Inflammatory macrophage treated with lipopolysaccharide for 1 hour (primary cell): ENCODE measurements at regions not wholly inside any gene's neighbourhood (a gene's known extent, or its start where the extent isn't known, plus 50 kb on each side); places are given as distances from the start of the nearest gene placed in this dataset.

Experiments used
- DNase-seq, 2 donors: peaks; one replicate each; pipeline ENCODE4 v3.0.0-alpha.2; 2020 to 2022

DNA sequence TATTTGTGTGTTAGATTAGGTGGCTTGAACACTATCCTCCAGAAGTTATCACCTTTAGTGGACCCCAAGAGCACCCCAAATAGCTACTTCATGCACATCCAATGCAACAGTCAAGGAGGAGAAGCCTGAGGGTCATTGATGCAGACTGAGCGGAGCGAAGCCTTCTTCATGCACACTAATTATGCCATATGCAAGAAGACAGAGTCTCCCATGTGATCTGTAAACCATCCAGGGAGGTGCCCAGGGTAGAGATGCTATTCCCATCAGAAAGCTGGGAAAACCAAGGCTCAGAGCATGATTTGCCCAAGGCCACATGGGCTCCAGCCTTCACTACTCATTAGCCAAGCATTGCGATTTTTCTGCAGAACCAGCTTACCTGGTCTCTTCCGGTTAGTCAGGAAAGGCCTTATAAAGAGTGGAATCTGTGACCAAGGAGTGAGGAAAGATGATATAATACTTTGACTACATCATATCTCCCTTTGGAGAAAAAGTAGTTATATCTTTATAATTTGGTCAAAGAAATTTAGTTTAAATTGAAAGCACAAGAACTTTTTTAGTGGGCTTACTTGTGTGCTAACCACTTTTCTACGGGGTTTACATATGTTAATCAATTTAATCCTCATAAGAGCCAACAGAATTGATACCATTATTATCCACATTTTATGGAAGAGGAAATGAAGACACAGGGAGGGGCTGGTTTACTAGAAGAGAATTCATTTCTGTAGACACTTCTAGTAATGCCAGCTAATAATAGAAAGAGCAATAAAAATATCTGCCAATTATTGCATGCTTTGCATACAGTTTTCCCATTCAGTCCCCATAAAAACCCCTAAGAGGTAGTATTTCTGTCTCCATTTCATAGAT lies 220.0 kb downstream of the ESM1 start:
- DNase-seq: no peak

DNA sequence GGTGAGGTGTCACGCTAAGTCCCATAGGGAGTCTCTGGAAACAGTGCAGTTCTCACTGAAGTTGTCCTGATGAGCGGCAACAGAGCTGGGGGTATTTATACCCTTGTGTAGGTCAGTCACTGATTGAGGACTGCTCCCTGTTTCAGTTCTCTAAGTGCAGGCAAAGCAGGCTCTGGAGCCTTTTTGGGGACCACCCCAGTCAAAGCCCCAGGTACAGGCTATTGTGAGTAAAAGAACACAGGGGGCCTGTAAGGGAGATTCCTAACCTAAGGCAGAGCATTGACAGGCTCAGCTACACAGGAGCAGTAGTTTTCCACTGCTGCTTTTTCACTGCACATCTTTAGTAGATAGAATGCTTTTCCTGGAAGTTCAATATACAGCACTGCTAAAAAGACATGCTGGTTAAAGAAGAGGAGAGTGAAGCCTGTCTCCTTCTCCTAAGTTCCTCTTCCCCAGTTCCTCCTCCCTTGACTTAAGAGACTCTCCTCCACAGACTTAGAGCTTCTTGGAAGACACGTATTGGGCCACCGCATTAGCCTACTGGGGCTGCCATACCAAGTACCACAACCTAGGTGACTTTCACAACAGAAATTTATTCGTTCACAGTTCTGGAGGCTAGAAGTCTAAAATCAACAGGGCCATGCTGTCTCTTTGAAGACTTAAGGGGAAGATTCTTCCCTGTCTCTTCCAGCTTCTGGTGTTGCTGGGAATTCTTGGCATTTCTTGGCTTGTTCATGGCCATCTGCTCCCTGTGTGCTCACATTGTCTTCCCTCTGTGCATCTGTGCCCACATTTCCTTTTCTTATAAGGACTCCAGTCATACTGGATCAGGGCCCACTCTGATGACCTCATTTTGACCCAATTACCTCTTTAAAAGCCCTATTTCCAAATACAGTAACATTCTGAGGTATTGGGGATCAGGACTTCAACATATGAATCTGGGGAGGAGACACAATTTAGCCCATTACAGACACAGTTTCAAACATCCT lies 221.0 kb downstream of the ESM1 start:
- DNase-seq: peak; percentile 23 to 42

DNA sequence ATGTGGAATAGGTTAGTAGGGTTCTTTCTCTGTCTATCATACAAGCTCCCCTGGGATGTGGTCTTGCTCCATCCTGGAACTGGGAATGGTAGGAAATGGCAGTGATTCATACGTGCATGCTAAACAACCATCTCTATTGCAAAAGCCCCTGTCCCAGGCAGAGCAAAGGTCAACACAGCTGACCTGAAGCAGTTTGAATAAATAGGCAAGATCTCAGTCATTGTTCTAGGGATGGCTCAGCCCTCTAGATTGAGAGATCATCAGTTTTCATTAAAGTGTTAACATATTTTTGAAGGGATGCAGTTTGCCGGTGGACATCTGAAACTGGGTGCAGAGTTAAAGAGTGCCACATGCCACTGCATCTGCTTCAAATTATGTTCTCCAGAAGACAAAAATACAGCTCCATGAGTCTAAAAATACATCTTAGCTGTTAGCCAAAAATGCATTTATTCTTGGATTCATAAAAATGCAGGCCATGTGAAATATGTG lies 224.1 kb downstream of the ESM1 start:
- DNase-seq: no peak

DNA sequence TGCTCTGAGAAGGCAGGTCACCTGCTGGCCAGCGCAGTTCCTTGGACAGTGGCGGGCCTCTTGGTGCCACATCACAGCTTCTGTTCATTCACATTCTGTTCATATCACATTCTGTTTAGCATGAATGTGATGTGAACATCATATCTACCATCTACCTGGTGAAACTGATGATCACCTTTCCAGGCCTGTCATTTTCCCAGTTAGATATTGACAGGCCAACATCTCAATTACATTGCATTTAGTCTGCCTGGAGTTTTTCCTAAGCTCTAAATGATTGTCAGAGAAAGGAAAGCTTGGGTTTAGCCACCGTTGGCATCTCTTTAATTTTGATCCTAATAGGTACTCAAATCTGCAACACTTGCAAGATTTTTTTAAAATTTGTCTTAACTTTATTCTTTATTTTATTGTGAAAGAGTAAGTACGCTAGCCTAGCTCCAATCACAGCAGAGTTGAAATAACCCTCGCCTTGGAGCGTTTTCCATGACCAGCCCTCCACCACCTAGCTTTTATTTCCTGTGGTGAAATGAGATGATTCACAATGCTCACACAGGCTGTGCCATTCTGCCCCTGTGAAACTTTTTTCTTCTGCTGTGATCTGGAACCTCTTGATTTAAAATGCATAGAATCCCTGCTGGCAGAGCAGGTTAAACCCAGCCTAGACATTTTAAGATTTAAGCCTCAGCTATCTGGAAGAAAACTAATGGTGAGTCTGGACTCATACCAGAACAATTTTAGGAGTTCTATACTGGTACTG lies 225.0 kb downstream of the ESM1 start:
- peak in 1 of 2 donors; percentile 38 for DNase-seq

DNA sequence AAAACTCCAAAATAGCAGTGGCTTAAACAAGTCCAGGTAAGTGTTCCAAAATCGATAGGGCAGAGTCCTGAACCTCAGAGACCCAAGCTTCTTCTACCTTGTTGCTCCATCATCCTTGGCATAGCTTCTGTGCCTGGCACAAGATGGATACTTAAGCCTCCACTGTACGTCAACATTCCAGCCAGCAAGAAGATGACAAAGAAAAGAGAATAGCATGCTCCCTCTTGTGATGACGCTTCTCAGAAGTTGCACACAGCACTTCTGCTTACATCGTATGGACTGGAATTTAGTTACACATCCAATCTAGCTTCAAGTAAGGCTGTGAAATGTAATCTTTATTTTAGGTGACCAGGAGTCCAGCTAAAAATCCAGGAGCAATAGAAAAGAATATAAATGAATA lies 227.4 kb downstream of the ESM1 start:
- no peak for DNase-seq

DNA sequence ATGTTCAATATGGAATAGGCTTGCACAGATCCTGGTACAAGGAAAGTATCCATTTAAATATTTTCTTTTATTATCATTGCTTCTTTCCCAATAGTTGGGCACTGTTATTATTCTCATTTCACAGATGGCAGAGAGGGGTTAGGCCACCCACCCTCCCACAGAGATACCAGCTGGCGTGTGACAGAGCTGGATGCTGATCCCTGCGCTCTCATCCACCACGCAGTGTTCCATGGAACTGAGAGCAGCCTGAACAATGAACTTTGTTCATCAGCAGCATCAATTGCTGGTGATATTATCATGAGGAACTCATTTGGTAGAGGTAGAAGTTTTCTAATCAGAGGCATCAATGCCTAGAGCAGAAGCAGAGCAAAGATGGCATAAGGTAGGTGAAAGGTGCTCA lies 227.9 kb downstream of the ESM1 start:
- DNase-seq: no peak

DNA sequence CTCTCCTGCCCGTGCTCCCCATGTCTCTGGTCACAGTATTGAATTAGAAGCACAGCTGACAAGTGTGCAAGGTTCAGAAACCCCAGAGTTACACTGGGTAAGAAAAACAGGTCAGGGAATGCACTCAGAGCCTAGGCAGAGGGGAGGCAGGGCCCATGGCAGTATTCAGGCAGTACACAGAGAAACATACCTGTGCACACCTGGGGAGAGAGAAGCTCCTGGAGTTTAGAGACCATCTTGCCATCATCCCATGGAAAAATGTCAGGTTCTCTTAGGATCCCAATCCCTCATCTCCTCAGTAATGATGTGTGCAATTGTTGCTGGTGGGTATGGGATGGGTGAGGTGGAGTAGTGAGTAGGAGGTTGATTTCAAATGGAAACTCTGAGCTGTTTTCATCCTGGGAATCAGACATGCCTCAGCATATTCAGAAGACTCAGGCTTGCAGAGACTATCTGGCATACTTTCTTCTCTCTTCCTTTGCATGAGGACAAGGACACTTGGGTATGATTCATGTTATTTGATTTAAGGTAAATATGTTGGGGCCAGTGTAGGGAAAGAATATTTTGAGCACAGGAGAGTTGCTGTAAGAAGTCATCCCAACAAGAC lies 228.5 kb downstream of the ESM1 start:
- DNase-seq: no peak

DNA sequence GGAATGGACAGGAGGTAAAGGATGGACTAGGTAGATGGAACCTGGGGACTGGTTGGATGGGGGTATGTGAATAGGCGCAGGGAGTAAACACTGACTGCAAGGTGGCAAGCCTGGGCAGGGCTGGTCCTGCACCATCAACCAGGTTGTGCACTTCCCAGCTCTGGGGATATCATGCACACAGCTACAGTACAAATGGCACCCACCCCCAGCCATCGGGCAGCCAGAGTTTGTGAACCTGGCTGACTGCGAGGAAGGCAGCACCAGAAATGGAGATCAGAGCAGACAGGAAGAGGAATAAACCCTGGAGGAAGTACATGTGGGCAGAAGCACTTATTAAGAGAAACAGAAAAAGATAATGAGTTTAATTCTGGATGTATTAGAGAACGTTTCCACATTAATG lies 229.1 kb downstream of the ESM1 start:
- DNase-seq: no peak

DNA sequence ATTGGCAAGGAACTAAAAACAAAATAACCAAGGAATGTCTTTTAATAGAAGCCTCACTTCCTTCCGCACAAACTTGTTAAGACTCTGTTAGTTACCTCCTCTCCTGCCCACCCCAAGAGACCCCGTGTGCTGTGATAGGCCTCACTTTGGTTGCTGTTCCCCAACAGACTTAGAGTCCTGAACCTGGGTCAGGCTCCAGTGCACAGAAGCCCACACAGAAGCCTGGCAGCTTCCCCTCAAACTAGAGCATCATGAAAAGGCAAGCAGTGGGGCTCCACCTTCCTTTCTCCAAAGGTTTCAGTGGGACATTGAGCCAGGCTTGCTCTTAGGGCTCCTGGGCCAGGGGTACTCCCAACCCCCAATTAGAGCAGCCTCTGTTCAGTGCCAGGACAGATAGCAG lies 230.5 kb downstream of the ESM1 start:
- DNase-seq: no peak

DNA sequence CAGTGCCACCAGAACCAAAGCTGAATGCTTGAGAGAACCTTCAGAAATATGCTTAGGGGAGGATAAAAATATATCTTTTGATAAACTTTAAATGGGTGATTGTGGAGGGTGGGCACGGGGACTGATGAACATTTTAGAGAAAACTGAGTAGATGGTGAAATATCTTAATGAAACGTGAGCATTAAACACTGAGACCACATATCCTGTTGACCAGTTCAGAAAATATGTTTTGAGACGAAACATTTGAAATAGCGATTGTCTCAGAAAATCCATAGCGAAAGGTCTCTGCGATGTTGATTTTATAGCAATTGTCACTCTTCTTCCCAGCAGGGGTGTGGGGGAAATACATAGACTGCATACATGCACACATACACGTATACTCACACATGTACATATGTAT lies 231.0 kb downstream of the ESM1 start:
- DNase-seq: no peak

DNA sequence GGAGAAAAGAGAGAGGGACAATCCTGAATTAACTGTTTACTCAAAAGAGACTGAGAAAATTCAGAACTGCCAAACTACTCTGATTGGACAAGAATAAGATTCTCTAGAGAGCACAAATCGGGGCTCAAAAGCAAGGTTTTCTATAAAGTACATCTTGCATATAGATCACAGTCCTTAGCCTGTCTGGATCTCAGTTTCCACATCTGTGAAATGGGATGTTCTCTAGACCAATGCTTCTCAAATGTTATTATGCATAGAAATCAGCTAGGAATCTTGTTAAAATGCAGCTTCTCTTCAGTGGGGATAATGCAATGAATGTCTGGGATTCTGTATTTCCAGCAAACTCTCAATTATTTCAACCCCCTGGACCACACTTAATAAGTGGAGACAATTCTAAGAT lies 231.6 kb downstream of the ESM1 start:
- DNase-seq: no peak

DNA sequence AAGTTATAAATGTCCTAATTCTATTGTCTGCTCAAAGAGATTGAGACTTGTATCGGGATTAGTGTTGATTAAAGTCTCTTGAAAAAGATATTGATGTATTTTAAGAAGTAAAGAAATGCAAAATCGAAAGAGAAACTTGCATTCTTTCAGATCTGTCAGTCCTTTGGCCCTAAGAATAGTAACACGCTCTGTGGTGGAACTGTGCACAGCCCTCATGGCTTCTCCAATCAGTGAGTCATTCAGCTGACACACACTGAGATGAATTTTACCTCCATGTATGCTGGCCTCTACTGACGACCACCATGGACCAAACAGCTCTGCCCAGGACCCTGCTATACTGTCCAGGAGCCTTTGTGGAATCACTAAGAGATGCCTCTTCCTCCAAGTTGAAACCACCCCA lies 232.4 kb downstream of the ESM1 start:
- DNase-seq: peak; percentile 38 to 51

DNA sequence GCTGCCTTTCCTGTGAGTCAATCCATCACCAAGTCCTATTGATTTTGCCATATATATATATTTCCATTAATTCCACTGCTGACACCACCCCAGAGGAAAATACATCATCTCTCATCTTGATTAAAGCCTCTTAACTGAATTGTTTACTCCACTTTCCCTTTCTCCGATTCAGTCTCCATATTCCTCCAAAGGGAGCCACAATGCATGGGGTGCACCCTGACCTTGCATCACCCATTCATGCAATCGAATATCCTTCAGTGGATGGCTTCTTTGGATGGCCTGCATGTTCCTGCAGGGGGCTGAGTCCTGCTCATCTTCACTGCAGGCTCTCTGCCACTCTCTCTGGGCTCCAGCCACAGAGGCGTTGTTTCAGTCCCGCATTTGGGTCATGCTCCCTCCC lies 231.0 kb downstream of the SNX18 start:
- DNase-seq: no peak

DNA sequence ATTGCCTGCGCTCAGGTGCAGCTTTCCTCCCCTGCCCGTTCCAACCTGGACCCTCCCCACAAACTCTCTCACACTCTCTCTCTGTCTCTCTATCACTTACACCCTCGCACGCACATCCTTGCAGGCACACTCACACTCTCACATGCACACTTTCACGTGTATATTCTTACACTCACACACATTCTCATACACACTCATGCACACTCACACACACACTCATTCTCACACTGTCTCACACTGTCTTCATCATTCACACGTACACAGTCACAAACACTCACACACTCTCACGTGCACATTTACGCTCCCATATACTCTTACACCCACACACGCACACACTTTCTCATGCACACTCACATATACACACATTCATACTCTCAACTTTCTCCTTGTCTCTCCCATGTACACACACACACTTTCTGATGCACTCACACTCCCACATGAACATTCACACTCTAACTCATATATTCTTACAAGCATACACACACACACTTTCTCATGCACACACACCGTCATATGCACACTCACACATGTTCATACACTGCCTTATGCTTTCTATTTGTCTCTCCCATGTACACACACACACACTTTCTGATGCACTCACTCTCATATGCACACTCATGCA lies 229.3 kb downstream of the SNX18 start:
- no peak for DNase-seq

DNA sequence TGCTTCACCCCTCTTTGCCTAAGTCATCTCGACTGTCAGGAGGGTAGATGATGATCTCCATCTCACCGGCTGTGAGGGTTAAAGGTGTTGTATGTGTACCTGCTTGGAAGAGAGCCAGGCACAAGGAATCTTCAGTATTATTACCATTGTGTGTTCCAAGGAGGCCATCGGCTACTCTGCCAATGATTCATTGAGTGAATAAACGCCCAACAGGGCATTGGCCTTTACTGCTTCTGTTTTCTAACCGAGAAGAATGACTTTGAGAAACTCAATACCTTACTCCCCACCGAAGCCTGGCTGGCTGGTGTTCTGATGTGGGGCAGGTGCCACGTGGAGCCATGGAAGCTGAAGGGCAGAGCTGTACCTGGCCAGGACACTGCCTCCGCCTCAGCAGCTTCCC lies 228.8 kb downstream of the SNX18 start:
- no peak for DNase-seq

DNA sequence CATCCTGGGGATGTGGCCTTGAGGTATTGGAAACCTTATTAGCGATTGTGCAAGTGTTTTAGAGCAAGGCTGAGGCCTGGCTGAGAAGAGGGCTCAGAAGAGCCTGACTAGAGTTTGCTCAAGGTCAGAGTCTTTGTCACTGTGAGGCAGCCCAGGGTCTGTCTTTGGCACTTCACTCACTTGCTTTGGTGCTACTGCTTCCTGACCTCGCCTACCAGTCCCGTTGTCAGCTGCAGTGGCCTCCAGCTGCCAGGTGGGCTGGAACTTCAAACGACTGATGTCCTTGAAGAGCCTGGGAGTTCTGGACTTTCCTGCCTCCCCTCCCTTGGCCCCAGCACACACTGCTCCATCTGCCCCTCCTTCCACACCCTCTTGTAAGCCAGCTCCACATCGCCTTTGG lies 228.0 kb downstream of the SNX18 start:
- DNase-seq: no peak

DNA sequence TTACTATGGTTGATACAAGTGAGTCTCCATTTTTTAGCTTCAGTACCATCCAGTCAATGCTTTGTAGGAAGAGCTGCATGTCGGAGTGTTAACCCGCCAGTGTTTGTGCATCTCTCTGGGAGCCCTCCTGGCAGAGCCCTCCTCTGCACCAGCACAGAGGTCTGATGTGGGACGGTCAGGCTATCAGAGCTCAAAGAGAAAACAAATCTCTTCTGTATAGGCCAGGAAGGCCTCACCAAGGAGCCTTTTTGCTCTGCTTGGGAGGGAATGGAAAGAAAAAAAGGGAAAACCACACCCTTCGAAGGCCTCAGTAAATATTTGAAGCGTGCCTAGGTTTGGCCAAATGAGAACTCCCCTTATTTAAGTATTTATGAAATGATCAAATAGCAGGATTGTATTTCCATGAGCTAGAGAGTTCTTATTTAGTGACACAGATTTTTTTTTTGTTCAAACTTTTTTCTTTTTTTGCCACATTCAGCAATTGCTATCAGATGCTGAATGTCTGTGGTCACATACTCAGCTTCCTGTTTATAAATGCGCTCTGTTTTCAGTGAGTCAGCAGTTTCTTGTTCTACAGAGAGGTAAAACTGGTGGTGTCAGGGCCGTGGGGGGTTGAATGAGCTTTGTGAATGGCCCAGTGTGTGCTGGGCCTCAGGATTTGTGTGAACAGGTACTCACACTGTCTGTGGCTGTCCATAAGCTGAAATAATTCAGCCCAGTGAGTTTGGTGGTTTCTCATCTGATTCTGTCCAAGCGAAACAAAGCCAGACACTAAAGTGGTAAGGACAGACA lies 226.6 kb downstream of the SNX18 start:
- peak; percentile 55 to 66 for DNase-seq

DNA sequence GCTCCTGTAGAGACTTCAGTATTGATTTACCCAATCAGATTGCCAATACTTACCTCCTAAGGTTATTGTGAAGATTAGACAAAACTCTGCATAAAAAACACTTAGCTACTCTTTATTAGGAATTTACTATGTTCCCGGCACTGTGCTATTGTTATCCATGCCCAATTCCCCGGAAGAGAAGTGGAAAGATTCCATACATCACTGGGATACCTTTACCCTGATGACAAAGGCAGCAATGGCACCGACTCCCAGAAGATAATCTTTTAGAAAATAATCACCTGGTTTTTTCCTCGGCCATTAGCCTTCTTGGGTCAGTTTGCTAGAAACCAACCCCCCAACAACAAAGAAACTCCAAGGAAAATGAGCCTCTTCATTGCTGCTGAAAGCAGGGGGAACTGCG lies 226.0 kb downstream of the SNX18 start:
- DNase-seq: no peak

DNA sequence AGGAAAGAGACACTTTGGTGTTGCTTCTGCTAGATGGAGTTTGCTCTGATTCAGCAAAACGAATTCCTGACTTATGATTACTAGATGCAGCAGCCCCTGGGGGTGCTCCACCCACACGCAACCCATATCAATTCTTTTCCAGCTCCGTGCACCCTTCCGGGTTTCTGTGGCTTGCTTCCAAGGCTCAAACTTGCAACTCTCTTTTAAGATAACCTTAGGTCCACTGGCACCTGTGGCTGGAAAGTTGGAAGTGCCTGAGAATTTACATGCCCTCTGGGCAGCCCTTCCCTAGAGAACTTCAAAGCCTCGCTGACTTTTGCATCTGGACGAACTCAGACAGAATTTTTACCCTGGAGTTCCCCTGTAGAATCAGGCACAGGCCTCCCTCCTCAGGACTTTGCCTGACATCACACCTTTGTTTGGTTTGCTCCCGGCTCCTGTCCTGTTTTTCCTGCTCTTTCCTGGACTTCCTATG lies 224.9 kb downstream of the SNX18 start:
- no peak for DNase-seq

DNA sequence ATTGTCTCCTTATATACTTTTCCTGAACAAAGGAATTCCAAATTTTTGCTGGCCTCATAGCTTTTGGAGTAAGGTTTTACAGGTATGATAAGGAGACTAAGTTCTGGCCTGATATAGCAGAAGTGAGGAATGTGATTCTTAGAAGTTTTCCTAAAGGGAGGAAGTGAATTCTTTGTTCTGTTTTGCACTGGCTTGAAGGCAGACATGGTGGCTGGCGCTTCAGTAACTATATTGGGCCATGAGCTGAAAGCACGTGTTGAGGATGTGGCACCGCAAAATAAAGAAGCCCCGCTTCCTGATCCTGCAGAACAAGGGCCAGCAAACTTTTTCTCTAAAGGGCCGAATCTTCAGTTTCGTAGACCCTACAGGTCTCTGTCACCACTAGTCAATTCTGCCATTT lies 224.2 kb downstream of the SNX18 start:
- DNase-seq: no peak

DNA sequence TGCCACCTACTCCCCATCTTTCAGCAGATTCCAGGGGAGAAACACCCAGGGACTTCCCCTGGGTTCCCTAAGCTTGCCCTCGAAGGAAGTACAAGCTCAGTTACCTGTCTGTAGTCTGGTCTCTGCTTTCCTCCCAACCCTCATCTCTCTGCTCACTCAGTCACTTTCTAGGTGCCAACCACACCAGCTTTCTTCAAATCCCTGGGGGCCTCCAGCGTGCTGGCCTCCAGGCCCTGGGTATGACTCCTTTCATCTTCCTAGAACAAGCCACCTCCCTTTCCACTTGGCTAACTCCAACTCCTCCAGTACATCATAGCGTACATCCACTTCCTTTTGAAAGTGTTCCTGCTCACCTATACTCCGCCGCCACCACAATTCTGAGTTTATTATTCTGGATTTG lies 222.6 kb downstream of the SNX18 start:
- DNase-seq: no peak
